PC-3 (cell line): ENCODE measurements at regions not wholly inside any gene's neighbourhood (a gene's known extent, or its start where the extent isn't known, plus 50 kb on each side); places are given as distances from the start of the nearest gene placed in this dataset.

Source experiments
- ATAC-seq: fragments of 200-7000 bp; cut with Tn5 transposase; 2 replicates; pipeline ENCODE4 v1.9.1; 2020; ENCODE audit warnings: mild to moderate bottlenecking, moderate library complexity
- BruUV-seq: library from RNA; stranded (reverse); fragments of 400-500 nt; replicated peaks from 2 replicates; lab custom pipeline; 2021; lab: Mats Ljungman, UMichigan
- CTCF ChIA-PET: fragments of 300-600 bp; sonication (Branson Sonifier 250); formaldehyde crosslinking; loops from one replicate; lab custom pipeline; 2022; ENCODE audit warnings: antibody characterized with exemption; lab: Charles Lee
- POLR2A ChIA-PET: fragments of 300-600 bp; sonication (Branson Sonifier 250); formaldehyde crosslinking; loops from one replicate; lab custom pipeline; 2022; ENCODE audit warnings: antibody characterized with exemption; ENCODE audit not compliant: unreplicated experiment; lab: Charles Lee
- DNase-seq: peaks from one replicate; pipeline ENCODE4 v3.0.0-alpha.2; 2015
- H2AFZ ChIP-seq: fragments of 300-600 bp; sonication (generic); 2 replicates; pipeline ENCODE4 v1.6.0; 2016; ENCODE audit warnings: antibody characterized with exemption, low read length
- H3F3A ChIP-seq: fragments of 300-600 bp; sonication (generic); one replicate; pipeline ENCODE4 v1.6.0; 2017; ENCODE audit warnings: antibody characterized with exemption, low read length, control low read depth, mild to moderate bottlenecking; ENCODE audit not compliant: unreplicated experiment
- H3K27ac ChIP-seq: fragments of 300-600 bp; sonication (generic); 2 replicates; pipeline ENCODE4 v1.5.1; 2016; ENCODE audit warnings: mild to moderate bottlenecking, low read length
- H3K27me3 ChIP-seq: fragments of 300-600 bp; sonication (generic); 2 replicates; pipeline ENCODE4 v1.6.1; 2016; ENCODE audit warnings: low read length, mixed read lengths
- H3K36me3 ChIP-seq: fragments of 300-600 bp; sonication (generic); 2 replicates; pipeline ENCODE4 v1.6.1; 2016; ENCODE audit warnings: low read depth, mixed run types, low read length, mixed read lengths
- H3K4me1 ChIP-seq: fragments of 300-600 bp; sonication (generic); 2 replicates; pipeline ENCODE4 v1.5.1; 2016; ENCODE audit warnings: low read length; ENCODE audit not compliant: insufficient read depth
- H3K4me2 ChIP-seq: fragments of 300-600 bp; sonication (generic); 2 replicates; pipeline ENCODE4 v1.6.0; 2016; ENCODE audit warnings: low read length
- H3K4me3 ChIP-seq: fragments of 300-600 bp; sonication (generic); 2 replicates; pipeline ENCODE4 v1.5.1; 2016; ENCODE audit warnings: mild to moderate bottlenecking, low read length, mixed read lengths
- H3K79me2 ChIP-seq: fragments of 300-600 bp; sonication (generic); 2 replicates; pipeline ENCODE4 v1.6.1; 2017; ENCODE audit warnings: low read length, mixed read lengths
- H3K9ac ChIP-seq: fragments of 300-600 bp; sonication (generic); 2 replicates; pipeline ENCODE4 v1.6.0; 2016; ENCODE audit warnings: mild to moderate bottlenecking, low read length
- H3K9me2 ChIP-seq: fragments of 300-600 bp; sonication (generic); replicated peaks from 2 replicates; pipeline ENCODE4 v1.6.1; 2016; ENCODE audit warnings: mixed run types, low read length, mixed read lengths
- H3K9me3 ChIP-seq: fragments of 300-600 bp; sonication (generic); 2 replicates; pipeline ENCODE4 v1.6.1; 2016; ENCODE audit warnings: low read length, mixed read lengths
- H4K20me1 ChIP-seq: fragments of 300-600 bp; sonication (generic); 2 replicates; pipeline ENCODE4 v1.6.1; 2016; ENCODE audit warnings: low read length, mixed read lengths
- CTCF ChIP-seq: fragments of 300-600 bp; sonication (generic); conservative IDR thresholded peaks from 2 replicates; pipeline ENCODE4 v1.5.1; 2017; ENCODE audit warnings: antibody characterized with exemption, low read depth, mild to moderate bottlenecking, low read length
- EZH2 ChIP-seq: fragments of 300-600 bp; sonication (generic); IDR thresholded peaks from one replicate; pipeline ENCODE4 v1.6.1; 2017; ENCODE audit warnings: antibody characterized with exemption, mild to moderate bottlenecking, low read length; ENCODE audit not compliant: unreplicated experiment
- EZH2phosphoT487 ChIP-seq: fragments of 300-600 bp; sonication (generic); IDR thresholded peaks from 2 replicates; pipeline ENCODE4 v1.6.1; 2018; ENCODE audit warnings: mild to moderate bottlenecking, antibody characterized with exemption, low read length, borderline replicate concordance
- intact Hi-C: fragments of 100-400 bp; cut with micrococcal nuclease; formaldehyde crosslinking; loops from 2 replicates; pipeline ENCODE4 v1.9.0; 2023

- TF ChIP-seq EZH2phosphoT487 (no peak), CTCF (no peak), EZH2 (no peak)
- no peaks in the 10 kb centered on the region for H3K27me3 ChIP-seq
- no peak for ATAC-seq
- no peaks in the 10 kb centered on the region for H3F3A ChIP-seq
- H3K79me2 ChIP-seq = no peaks in the 10 kb centered on the region
- ChIA-PET POLR2A (no interaction called here), CTCF (no interaction called here)
- intact Hi-C loops = no loop called here
- no peak overlapping the region for H3K27ac ChIP-seq
- no peak overlapping the region for H3K4me3 ChIP-seq
- no peaks in the 10 kb centered on the region for H4K20me1 ChIP-seq
- no peak overlapping the region for H2AFZ ChIP-seq
- no peaks in the 10 kb centered on the region for H3K9me2 ChIP-seq
- no peak overlapping the region for H3K4me2 ChIP-seq
- no peaks in the 10 kb centered on the region for H3K4me1 ChIP-seq
- DNase-seq = no peak
- no peak overlapping the region for H3K9ac ChIP-seq
- no peaks in the 10 kb centered on the region for H3K36me3 ChIP-seq
- H3K9me3 ChIP-seq = no peaks in the 10 kb centered on the region
- BruUV-seq = no TSS peak
Measured at GRCh38 chr6:16839631-16840179, 78.4 kb upstream of the ATXN1 start.

- intact Hi-C loops = no loop called here
- Histone ChIP-seq H3K36me3 (no peaks in the 10 kb centered on the region), H3K79me2 (no peaks in the 10 kb centered on the region), H3K27ac (no peak overlapping the region), H4K20me1 (no peaks in the 10 kb centered on the region), H3K9ac (no peak overlapping the region), H3K9me2 (no peaks in the 10 kb centered on the region), H3K4me3 (no peak overlapping the region), H3K27me3 (no peaks in the 10 kb centered on the region), H3K9me3 (no peaks in the 10 kb centered on the region), H2AFZ (no peak overlapping the region), H3K4me1 (no peaks in the 10 kb centered on the region), H3K4me2 (no peak overlapping the region), H3F3A (no peaks in the 10 kb centered on the region)
- DNase-seq (no peak), ATAC-seq (no peak)
- TF ChIP-seq EZH2 (no peak), CTCF (no peak), EZH2phosphoT487 (no peak)
- ChIA-PET CTCF (no interaction called here), POLR2A (no interaction called here)
- no TSS peak for BruUV-seq
Measured at GRCh38 chr6:16837217-16837972, 76.1 kb upstream of the ATXN1 start.
